Gastroesophageal sphincter (tissue), 3 donors: ENCODE measurements at regions not wholly inside any gene's neighbourhood (a gene's known extent, or its start where the extent isn't known, plus 50 kb on each side); places are given as distances from the start of the nearest gene placed in this dataset.

ENCODE experiments used
- CTCF ChIP-seq, 4 experiments: fragments of 200-600 bp in 2 of 4; fragments of 450-650 bp in 2 of 4; sonication (generic) in 1 of 4; IDR thresholded peaks; one replicate each; pipeline ENCODE4 v1.5.1; 2017 to 2019; ENCODE audit warnings: antibody characterized with exemption in 4 of 4, mild to moderate bottlenecking in 2 of 4, moderate library complexity in 2 of 4
- POLR2A ChIP-seq, 2 donors: fragments of 450-650 bp; IDR thresholded peaks; one replicate each; pipeline ENCODE4 v1.6.1; 2017; ENCODE audit warnings: antibody characterized with exemption in 2 of 2, mild to moderate bottlenecking in 2 of 2, moderate library complexity in 1 of 2

- TF ChIP-seq CTCF (IDR thresholded peaks at IDR 0.05) (no peak), POLR2A (IDR thresholded peaks at IDR 0.05) (no peak)
These were observed 1408.2 kb upstream of the PIK3C3 start for GRCh38 chr18:40546875-40547274.
